Suprapubic skin (tissue), 4 donors: ENCODE measurements at regions not wholly inside any gene's neighbourhood (a gene's known extent, or its start where the extent isn't known, plus 50 kb on each side); places are given as distances from the start of the nearest gene placed in this dataset.

ENCODE experiments used
- DNase-seq, 2 donors: peaks; one replicate each; pipeline ENCODE4 v3.0.0-alpha.2; 2019; ENCODE audit warnings: low spot score in 2 of 2
- H3K27ac ChIP-seq: fragments of 200-600 bp; sonication (generic); one replicate; pipeline ENCODE4 v1.5.1; 2019
- H3K27me3 ChIP-seq: fragments of 200-600 bp; sonication (generic); one replicate; pipeline ENCODE4 v1.5.1; 2019
- H3K36me3 ChIP-seq: fragments of 200-600 bp; sonication (generic); one replicate; pipeline ENCODE4 v1.5.1; 2019
- H3K4me1 ChIP-seq: fragments of 200-600 bp; sonication (generic); one replicate; pipeline ENCODE4 v1.5.1; 2019
- H3K4me3 ChIP-seq: fragments of 200-600 bp; sonication (generic); one replicate; pipeline ENCODE4 v1.5.1; 2019; ENCODE audit warnings: mild to moderate bottlenecking
- H3K9me3 ChIP-seq: fragments of 200-600 bp; sonication (generic); one replicate; pipeline ENCODE4 v1.5.1; 2019
- EP300 ChIP-seq: sonication (generic); formaldehyde crosslinking; IDR thresholded peaks from one replicate; pipeline ENCODE4 v1.6.1; 2017; ENCODE audit warnings: antibody characterized with exemption
- POLR2A ChIP-seq, 2 donors: fragments of 450-650 bp; IDR thresholded peaks; one replicate each; pipeline ENCODE4 v1.6.1; 2017; ENCODE audit warnings: antibody characterized with exemption in 2 of 2, mild to moderate bottlenecking in 2 of 2, moderate library complexity in 2 of 2
- POLR2AphosphoS5 ChIP-seq, 3 donors: sonication (generic); formaldehyde crosslinking; IDR thresholded peaks; one replicate each; pipeline ENCODE4 v1.6.1; 2017; ENCODE audit warnings: antibody characterized with exemption in 3 of 3
- WGBS: methylation state at CpG from one replicate; pipeline ENCODE4 v1.1.5; 2018; 5-methylcytosine and 5-hydroxymethylcytosine counted together
- TF ChIP-seq, protein P1 (sequence below), 2 donors: fragments of 200-600 bp in 1 of 2; fragments of 450-650 bp in 1 of 2; sonication (generic) in 1 of 2; IDR thresholded peaks; one replicate each; pipeline ENCODE4 v1.5.1; 2016 to 2019; ENCODE audit warnings: antibody characterized with exemption in 2 of 2, mild to moderate bottlenecking in 1 of 2, moderate library complexity in 1 of 2

DNA sequence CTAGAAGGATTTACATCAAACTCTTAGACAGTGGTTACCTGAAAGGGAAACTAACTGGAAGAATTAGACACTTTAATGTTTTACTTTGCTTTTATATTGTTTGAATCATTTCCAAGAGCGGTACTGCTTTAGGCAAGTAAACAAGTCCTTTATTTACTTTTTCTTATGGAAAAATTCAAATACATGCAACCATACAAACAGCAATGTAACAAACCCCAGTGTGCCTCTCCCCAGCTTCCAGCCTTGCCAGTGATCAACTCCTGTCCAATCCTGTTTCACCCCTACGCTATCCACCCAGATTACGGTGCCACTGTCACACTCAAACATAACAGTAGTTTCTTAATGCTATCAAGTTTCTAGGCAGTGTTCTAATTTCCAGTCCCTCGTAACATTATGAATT, 85.9 kb downstream of the C16orf95 start:
- no peak for TF ChIP-seq EP300
- Histone ChIP-seq H3K4me3 (no peak overlapping the region), H3K27ac (no peak overlapping the region), H3K9me3 (peaks cover 4% of the 10 kb centered on the region), H3K27me3 (peaks cover 3% of the 10 kb centered on the region), H3K4me1 (no peaks in the 10 kb centered on the region), H3K36me3 (no peaks in the 10 kb centered on the region)
- DNase-seq = no peak
- WGBS = 85% methylated on average over 4 of the region's 4 CpGs

DNA sequence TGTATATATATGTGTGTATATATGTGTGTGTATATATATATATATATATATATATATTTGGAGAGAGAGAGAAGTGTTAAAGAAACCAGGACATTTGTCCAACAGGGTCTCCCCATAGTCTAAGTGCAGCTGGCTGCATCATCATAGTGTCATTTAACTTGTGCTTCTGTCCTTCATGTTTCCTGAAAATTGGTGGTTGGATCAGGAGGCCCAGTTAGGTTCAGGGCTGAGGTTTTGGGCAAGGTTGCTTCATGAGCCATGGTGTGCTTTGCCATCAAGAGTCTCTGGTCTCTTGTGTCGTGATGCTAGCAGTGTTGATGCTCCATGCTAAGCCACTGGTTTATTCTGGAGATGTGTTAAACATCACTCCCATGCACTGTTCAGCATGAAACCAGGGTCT, 85.3 kb downstream of the C16orf95 start:
- no peak overlapping the region for H3K4me3 ChIP-seq
- no peak overlapping the region for H3K27ac ChIP-seq
- TF ChIP-seq POLR2A (IDR thresholded peaks at IDR 0.05) (no peak), POLR2AphosphoS5 (IDR thresholded peaks at IDR 0.05) (no peak), EP300 (no peak)
- TF ChIP-seq, protein P1, sequence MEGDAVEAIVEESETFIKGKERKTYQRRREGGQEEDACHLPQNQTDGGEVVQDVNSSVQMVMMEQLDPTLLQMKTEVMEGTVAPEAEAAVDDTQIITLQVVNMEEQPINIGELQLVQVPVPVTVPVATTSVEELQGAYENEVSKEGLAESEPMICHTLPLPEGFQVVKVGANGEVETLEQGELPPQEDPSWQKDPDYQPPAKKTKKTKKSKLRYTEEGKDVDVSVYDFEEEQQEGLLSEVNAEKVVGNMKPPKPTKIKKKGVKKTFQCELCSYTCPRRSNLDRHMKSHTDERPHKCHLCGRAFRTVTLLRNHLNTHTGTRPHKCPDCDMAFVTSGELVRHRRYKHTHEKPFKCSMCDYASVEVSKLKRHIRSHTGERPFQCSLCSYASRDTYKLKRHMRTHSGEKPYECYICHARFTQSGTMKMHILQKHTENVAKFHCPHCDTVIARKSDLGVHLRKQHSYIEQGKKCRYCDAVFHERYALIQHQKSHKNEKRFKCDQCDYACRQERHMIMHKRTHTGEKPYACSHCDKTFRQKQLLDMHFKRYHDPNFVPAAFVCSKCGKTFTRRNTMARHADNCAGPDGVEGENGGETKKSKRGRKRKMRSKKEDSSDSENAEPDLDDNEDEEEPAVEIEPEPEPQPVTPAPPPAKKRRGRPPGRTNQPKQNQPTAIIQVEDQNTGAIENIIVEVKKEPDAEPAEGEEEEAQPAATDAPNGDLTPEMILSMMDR (IDR thresholded peaks at IDR 0.05) = no peak
- H3K27me3 ChIP-seq = peaks cover 3% of the 10 kb centered on the region
- DNase-seq = no peak
- no peaks in the 10 kb centered on the region for H3K36me3 ChIP-seq
- H3K4me1 ChIP-seq = no peaks in the 10 kb centered on the region
- 100% methylated on average over 1 of the region's 1 CpG for WGBS
- H3K9me3 ChIP-seq = peaks cover 4% of the 10 kb centered on the region

DNA sequence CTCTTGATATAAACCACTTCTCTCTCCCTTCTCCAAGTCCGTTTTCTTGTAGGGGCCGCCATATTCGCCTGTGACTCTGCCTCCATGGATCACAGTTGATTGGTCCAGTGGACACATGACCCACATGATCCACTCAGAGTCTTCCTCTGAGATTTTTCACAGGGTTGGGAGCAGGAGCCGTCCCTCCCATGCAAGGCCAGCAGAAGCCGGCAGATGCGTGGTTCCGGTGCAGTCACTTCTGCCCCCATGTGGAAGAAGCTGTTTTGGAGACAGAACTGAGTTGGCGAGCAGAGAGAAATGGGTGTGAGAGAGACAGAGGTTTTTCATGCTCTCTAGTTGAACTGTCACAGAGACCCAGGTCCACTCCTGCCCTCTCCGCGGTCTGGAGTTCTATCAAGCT, 83.3 kb downstream of the C16orf95 start:
- WGBS = 77% methylated on average over 10 of the region's 10 CpGs
- Histone ChIP-seq H3K9me3 (peaks cover 4% of the 10 kb centered on the region), H3K27me3 (peaks cover 3% of the 10 kb centered on the region), H3K4me1 (no peaks in the 10 kb centered on the region), H3K4me3 (no peak overlapping the region), H3K36me3 (no peaks in the 10 kb centered on the region), H3K27ac (no peak overlapping the region)
- no peak for DNase-seq
- TF ChIP-seq POLR2AphosphoS5 (IDR thresholded peaks at IDR 0.05) (no peak), EP300 (no peak), POLR2A (IDR thresholded peaks at IDR 0.05) (no peak)
- TF ChIP-seq, protein P1 (IDR thresholded peaks at IDR 0.05) = no peak

GRCh38 chr16:87234601-87235000, 82.6 kb downstream of the C16orf95 start:
- no peak for TF ChIP-seq EP300
- no peak for TF ChIP-seq POLR2AphosphoS5 (IDR thresholded peaks at IDR 0.05)
- TF ChIP-seq POLR2A (IDR thresholded peaks at IDR 0.05) = no peak
- TF ChIP-seq, protein P1 (IDR thresholded peaks at IDR 0.05) = no peak
- no peak overlapping the region for H3K4me3 ChIP-seq
- peaks cover 3% of the 10 kb centered on the region for H3K27me3 ChIP-seq
- DNase-seq = no peak
- no peaks in the 10 kb centered on the region for H3K4me1 ChIP-seq
- no peak overlapping the region for H3K27ac ChIP-seq
- 54% methylated on average over 6 of the region's 8 CpGs for WGBS
- H3K9me3 ChIP-seq = peaks cover 4% of the 10 kb centered on the region
- H3K36me3 ChIP-seq = no peaks in the 10 kb centered on the region

- peaks cover 4% of the 10 kb centered on the region for H3K9me3 ChIP-seq
- no peaks in the 10 kb centered on the region for H3K36me3 ChIP-seq
- DNase-seq = no peak
- H3K27me3 ChIP-seq = peaks cover 3% of the 10 kb centered on the region
- H3K4me3 ChIP-seq = no peak overlapping the region
- TF ChIP-seq, protein P1 (IDR thresholded peaks at IDR 0.05) = no peak
- TF ChIP-seq POLR2AphosphoS5 (IDR thresholded peaks at IDR 0.05) (no peak), POLR2A (IDR thresholded peaks at IDR 0.05) (no peak), EP300 (no peak)
- H3K4me1 ChIP-seq = peaks cover 5% of the 10 kb centered on the region
- WGBS = 65% methylated on average over 12 of the region's 15 CpGs
- H3K27ac ChIP-seq = no peak overlapping the region
These were observed 81.2 kb downstream of the C16orf95 start for GRCh38 chr16:87235810-87236515.
